Limb (tissue), 2 donors: ENCODE measurements at regions not wholly inside any gene's neighbourhood (a gene's known extent, or its start where the extent isn't known, plus 50 kb on each side); places are given as distances from the start of the nearest gene placed in this dataset.

ENCODE experiments used
- DNase-seq, 2 donors: peaks; one replicate each; pipeline ENCODE4 v3.0.0-alpha.2; 2016; ENCODE audit errors: extremely low spot score in 2 of 2

DNA sequence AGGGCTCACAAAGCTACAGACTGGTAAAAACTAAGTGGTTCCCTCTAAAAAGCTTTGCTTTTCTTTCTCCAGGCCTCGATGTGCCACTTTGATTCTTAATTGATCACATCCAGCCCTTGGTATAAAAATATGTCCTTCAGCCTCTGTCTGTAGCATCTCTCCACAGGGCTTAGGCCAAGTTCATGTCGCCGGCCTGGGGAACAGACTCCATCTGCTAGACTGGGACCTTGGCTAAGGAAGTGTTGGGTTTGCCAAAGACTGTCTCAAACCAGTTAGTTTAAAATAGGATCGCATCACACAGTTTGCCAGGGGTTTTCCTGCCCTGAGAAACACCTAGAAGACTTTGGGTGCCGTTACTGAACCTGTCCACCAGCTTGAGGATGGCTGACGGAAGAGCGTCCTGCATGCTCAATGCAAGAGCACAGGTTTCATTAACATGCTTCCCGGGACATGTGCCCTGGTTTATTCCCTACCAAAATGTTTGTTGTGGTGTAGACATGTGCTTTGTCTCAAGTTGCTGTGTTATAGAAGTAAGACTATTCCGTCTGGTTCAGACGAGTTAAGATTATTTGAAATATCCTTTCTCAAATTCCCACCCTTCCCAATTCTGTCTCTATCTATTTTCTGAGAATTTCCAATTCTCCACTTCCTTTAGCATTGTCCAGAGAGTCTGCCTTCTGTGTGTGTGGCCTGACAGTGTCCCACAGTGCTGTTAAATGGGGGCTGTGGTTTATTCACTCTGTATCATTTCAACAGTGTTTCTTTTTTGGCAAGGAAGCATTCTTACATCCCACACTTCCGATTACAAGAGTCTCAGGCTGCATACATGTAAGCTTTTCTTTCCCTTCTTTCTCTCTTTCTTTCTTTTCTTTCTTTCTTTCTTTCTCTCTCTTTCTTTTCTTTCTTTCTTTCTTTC, 334.7 kb downstream of the INHBA start:
- peak in 1 of 2 donors; percentile 11 for DNase-seq

- DNase-seq: no peak
These were observed 351.8 kb downstream of the INHBA start for GRCh38 chr7:41351091-41351490.

DNA sequence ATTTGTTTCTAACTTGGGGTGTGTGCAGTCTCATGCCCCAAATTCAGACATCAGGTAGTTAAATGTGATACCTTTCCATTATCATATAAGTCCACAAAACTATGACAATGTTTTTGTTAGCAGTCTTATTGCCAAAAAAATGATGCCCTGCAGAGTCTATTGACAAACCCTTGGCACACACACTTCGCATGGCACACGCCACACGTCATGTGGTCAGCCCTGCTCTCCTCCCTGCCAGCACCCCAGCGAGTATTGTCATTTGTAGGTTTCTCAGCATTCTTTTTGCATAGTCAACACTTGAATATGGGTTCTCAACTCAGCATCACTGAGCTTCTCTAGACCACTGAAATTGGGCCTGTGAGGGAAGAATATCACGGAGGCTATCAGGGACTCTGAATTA, 356.0 kb downstream of the INHBA start:
- no peak for DNase-seq

GRCh38 chr7:41339913-41340676, 362.8 kb downstream of the INHBA start:
- no peak for DNase-seq

DNA sequence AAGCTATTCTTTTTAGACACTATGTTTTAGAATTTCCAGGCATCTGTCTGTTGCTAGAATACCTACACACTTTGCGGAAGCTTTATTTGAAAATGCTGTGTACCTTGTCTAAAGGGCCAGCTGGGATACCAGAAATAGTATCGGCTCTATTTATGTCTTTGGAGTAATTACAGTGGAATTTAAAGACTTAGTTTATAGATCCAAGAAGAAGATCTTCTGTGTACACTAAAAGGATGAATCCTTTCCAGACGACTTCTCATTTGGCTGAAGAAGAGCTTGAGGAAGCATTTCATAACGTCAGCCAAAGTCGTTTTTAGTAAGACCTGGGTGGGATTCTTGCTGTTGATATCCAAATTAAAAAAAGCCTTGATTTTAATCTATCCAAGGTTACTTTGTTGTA, 365.9 kb downstream of the INHBA start:
- DNase-seq: no peak

DNA sequence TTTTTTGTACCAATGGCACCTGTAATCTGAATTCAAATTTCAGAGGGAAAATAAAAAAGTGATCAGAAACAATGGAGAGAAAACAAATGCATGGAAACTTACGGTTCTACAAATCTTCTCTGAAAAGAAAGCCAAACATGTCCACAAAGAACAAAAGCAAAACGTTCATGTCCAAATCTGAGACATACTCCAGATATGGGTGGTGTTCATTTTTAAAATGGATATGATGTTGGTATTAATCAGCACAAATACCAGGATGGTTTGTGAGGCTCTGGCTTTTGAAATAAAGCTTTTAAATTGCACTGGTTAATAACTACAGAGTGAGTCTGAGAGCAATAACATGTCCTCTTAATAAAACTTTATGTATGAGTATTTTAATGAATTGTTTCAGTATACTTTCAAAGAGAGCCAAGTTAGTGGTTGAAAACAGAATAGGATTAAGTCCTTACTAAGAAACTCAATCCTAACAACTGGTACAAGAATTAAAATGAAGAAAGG, 366.4 kb downstream of the INHBA start:
- DNase-seq: no peak

DNA sequence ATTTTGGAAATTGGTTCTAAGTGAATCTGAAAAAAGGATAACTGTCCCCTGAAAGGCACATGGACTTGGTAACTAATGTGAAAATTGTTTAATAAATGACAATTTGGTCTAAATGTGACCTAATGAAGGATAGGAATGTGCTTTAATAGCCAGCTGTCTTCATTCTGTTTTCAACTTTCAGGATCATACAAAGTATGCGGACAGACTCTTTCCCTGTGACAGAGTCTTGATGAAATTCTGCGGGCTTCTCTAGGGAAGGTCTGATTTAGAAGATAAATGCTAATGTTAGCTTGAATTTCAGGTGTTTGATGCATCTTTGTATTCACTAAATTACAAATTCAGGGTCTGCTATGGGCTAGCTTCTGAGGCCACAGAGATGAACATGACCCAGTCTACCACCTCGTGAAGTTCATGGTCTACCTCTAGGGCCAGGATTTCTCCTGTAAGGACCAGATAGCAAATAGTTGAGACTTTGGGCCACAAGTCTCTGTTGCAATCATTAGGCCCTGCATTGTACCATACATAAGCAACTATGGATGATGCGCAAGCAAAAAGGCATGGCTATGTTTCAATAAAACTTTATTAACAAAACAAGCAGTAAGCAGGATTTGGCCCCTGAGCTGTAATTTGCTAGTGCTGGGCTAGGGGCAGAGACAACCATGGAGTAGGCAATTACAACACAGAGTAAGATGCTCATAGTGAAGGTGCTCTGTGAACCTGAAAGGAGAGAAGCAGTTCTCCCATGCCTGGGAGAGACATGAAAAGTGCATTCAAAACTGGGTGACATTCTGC, 368.6 kb downstream of the INHBA start:
- DNase-seq: no peak

GRCh38 chr7:41333511-41333910, 369.4 kb downstream of the INHBA start:
- no peak for DNase-seq

DNA sequence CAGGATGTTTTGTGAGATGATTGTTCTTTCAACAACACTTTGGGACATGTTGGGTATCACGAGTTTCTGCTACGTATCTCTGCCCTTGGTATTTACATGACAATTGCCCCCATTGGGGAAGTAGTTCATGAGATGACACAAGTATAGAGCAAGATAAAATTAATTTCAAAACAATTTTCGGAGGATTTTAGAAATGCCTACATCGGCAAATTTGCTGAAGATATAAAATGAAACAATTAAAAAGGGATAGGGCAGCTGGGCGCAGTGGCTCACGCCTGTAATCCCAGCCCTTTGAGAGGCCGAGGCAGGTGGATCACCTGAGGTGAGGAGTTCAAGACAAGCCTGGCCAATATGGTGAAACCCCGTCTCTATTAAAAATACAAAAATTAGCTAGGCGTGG, 371.7 kb downstream of the INHBA start:
- no peak for DNase-seq

GRCh38 chr7:41328544-41328943, 374.3 kb downstream of the INHBA start:
- no peak for DNase-seq

DNA sequence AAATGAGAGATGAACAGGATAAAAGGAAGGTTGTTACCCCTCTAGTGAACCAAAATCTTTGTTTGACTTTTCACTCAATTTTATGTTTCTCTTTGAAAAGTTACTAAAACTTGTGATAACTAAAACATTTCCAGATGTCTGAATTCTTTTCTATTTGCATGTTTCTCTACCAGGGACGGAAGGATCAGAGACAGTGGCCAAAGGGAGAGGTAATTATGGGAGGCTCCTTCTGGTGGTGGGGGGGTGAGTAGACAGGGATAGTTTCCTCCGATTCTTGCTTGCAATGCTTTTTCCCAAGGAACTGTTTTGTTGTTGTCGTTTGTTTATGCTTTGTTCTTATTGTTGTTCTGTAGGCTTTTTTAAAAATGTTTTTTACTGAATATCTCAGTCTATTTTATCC, 374.8 kb downstream of the INHBA start:
- DNase-seq: no peak

DNA sequence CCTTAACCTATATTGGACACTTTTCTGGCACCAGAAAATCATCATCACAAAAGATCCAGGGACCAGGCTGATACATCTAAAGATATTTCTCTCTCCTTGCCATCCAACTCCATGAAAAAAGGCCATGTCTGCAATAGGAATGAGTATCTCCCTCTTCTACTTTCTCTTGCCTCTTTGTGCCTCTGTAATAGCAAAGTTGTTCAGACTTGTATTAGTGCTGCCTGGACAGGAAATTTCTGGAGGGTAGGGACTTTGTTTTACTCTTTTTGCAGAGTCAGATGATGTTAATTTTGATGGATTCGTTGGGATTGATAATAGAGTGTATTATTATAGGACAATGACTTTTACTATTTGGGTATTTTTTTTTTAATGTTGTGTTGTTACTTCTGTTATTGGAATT, 376.3 kb downstream of the INHBA start:
- no peak for DNase-seq

- DNase-seq: no peak
These were observed 379.1 kb downstream of the INHBA start for GRCh38 chr7:41323806-41324205.

GRCh38 chr7:41319581-41319980, 383.3 kb downstream of the INHBA start:
- no peak for DNase-seq

- DNase-seq: no peak
These were observed 386.5 kb downstream of the INHBA start for GRCh38 chr7:41316410-41316809.

- DNase-seq: no peak
These were observed 387.1 kb downstream of the INHBA start for GRCh38 chr7:41315764-41316163.

- DNase-seq: no peak
These were observed 389.7 kb downstream of the INHBA start for GRCh38 chr7:41313171-41313570.

DNA sequence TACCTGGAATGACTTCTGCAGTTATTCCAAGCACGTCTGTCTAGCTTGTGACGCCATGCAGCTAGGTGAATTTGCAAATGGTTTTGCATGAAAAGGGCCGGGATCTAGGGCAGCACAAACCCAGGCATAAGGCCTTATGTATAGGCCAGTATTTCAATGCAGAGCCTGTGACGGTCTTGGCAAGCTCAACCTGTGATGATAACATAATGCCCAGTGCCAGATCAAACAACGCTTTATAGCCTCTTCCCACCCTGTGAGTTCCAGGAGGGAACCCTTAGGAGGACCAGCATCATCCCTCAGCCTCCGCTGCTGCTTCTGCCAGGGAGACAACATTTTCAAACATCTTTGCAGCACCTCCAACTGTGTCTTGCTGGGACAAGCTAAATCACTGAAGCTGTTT, 390.7 kb downstream of the INHBA start:
- DNase-seq: no peak

DNA sequence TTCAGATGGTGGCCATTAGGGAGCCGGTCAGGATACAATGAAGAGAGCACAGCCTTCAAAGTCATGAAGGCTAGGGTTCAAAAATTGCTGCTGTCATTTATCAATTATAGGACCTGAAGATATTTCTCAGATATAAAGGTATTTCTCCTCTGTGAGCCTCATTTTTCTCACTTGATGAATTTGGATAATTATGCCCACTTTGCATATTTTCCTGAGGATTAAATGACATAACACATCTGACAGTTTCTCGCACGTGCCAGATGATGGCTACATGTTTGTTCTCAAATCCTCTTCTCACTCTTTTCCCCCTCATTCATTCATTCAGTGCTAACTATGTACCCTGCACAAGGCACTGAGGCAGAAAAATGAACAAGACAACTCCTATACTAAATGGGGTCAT, 391.6 kb downstream of the INHBA start:
- DNase-seq: no peak

- no peak for DNase-seq
These were observed 396.4 kb downstream of the INHBA start for GRCh38 chr7:41306486-41306885.

GRCh38 chr7:41305001-41305400, 397.9 kb downstream of the INHBA start:
- DNase-seq: no peak

- no peak for DNase-seq
These were observed 399.2 kb downstream of the INHBA start for GRCh38 chr7:41303709-41304108.
